RPMI8226 (cell line): ENCODE measurements at regions not wholly inside any gene's neighbourhood (a gene's known extent, or its start where the extent isn't known, plus 50 kb on each side); places are given as distances from the start of the nearest gene placed in this dataset.

ENCODE experiments used
- DNase-seq: peaks from one replicate; pipeline ENCODE4 v3.0.0-alpha.2; 2015

DNA sequence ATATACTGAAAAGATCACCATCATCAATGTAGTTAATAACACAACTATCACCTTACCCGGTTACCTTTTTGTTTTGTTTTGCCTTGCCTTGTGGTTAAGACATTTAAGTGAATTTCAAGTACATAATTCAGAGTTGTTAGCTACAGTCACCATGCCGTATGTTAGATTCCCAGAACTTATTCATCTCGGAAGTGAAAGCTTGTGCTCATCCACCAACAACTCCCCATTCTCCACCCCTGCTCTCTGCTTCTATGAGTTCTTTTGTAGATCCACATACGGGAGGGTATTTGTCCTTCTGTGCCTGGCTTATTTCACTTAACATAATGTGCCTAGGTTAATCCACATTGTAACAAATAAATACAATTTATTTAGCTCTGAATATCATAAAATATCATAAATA, 182.8 kb upstream of the ADARB2 start:
- DNase-seq: no peak

DNA sequence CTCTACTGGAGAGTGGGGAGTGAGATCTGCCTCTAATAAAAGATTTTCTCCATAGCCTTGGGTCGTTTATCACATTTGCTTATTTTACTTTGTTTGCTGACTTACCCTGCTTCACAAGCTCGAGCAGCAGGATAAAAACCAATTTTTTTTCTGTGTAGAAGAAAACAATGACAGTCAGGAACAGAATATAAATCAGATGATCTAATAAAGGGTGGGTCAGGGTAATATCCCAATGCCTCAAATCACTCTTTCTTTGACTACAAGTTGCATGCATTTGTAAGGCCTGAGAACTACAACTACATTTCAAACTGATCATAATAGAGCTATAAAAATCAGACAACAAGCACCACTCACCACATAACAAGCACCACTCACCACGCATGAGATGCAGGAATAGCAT, 174.4 kb upstream of the ADARB2 start:
- DNase-seq: no peak

DNA sequence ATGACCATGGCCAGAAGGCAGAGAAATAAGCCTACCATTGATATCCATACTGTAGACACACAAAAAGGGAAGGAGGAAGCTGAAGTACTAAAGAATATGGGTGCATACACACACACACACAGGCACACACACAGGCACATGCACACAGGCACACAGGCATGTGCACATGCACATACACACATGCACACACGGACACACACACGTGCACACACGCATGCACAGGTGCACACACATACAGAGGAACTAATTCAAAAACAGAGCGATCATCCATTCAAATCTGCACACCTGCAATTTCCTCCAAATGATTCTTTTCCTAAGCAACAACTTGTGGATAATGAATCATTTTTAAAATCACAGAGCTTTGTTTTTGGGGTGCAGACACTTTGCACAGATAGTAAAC, 166.7 kb upstream of the ADARB2 start:
- DNase-seq: no peak

DNA sequence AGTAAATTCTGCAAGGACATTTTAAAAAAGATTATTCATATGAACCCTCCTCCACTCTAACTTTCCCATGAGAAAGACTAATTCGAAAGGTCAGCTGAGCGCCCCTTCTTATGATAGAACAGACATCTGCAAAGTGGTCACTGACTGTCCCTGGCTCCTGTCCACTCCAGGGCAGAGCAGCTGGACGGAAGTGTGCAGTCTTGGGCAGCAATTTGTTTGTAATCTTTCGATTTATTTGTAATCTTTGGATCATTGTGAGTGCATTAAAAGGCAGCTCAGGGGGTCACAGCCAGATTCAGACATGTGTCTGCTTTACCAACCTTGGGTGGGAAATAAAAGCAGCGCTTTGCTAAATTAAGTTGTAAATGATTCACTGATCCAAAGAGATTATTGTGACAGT, 158.8 kb upstream of the ADARB2 start:
- DNase-seq: no peak

DNA sequence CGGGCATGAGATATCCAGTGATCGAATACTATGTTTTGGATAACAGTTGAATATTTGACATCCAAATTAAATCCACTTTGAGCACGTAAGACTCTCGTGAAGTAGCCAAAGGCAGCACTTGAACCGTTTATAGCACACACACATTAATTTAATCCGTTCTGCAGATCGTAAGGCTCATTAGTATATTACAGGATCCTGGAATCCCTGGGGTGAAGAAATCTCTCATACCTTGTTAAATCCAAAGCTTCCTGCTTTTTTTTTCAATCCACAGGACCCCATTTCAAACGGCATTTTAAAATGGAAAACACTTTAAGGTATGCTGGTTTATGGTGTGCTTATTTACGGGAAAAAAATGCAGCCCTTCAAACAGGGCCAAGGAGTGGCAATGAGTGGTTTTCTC, 158.4 kb upstream of the ADARB2 start:
- no peak for DNase-seq

DNA sequence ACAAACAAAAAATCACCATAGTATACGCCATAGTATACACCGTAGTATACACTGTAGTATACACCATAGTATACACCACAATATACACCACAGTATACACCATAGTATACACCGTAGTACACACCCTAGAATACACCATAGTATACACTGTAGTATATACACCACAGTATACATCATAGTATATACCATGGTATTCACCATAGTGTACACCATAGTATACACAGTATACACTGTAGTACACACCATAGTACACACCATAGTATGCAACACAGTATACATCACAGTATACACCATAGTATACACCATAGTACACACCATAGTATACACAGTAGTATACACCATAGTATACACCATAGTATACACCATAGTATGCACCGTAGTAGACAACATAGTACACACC, 157.6 kb upstream of the ADARB2 start:
- no peak for DNase-seq

DNA sequence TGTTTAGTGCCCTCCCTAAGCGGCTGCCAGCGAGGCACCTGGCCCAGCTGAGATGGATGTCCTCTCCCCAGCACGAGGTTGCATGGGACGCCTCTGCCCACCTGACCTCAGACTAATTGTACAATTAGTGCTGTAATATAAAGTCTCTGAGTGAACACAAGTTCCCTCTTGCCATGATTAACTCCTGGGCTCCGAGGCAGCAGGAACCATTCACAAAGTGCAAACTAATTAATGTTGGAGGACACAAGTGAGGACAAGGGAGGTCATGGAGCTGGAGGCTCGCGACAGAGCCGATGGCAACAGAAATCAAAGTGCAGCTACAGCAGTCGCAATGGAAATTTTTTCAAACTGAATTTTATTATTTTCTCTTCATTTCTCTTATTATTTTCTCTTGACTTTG, 156.6 kb upstream of the ADARB2 start:
- no peak for DNase-seq

DNA sequence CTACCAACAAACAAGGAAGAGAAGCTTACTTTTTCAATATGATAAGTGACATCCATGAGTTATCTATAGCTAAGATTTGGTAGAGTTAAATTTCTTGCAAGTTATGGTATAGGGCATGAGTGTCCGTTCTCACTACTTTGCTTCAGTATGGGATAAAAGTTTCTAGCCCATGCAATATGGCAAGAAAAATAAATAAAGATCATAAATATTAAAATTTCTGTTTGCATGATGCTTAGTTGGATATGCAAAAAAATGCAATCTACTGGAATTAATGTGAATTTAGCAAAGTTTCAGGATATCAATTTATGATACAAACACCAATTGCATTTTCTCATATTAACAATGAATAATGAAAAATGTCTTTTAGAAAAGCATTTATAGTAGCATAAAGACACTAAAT, 148.7 kb upstream of the ADARB2 start:
- no peak for DNase-seq

DNA sequence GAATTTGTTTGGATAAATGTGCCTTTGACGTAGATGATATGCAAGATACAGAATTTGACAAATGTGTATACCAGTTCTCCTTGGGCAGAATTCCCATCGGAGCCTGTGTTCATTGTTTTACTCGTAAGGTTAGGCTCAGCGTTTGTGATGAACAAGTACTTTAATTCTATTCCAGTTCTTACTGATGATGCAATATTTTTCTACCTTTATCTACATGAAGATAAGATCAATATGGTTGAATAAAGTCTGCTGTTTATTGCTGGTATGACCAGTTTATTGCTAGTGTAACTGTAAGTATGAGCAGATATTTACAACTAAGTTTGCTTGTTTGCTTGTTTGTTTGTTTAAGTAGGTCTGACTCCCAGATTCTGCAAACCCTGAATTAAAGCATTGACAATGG, 145.4 kb upstream of the ADARB2 start:
- DNase-seq: no peak

DNA sequence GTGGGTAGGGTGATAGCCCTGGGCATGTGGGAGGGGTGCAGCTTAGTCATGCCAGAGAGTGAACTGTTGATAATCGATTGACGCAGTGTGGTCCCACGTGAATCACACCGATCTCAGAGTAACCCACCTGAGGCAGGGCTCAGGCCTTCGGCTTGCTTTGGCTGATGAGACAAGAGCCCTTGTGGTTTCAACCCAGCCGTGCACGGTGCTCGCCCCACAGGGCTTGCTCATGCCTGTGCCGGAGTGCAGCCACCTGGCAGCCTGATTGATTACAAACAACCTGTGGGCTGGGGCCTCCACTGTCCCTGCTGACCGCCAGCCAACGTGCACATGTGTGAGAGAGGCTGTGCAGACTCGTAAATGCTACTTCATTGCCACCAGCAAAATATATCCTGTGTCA, 144.9 kb upstream of the ADARB2 start:
- DNase-seq: no peak

DNA sequence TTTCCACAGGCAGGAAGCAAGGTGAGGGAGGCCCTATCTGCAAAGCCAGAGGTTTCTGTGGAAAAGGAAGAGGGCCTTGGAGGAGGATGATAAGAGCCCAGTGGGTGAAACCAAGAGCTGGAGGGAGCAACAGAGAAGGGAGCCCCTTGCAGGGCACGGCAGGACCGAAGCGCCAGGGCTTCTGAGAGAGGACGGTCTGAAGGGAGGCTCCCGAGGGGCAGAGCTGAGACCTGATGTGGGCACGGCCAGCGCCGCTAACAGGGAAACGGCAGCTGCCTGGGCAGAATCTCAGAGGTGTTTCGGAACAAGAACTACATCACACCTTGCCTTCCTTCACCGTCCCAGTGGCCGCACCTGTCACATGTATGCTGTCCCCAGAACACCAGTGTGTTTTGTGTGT, 144.3 kb upstream of the ADARB2 start:
- DNase-seq: no peak

DNA sequence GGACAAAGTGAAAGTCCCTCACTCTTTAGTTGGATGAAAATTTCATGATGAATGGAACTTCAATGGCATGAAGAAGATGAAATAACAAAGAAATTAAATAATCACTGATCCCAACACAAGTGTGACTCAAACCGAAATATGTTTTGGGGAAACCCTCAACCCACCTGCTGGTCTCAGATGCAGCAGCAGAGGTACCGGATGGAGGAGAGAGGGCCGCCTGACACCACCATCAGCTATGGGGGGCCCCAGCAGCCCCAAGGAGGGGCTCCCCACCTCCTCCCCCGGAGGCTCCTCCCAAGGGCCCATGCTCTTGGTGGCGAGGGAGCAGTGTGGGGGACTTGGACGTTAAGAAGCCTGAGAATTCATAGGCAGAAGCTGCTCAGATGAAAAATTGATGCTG, 137.2 kb upstream of the ADARB2 start:
- no peak for DNase-seq

DNA sequence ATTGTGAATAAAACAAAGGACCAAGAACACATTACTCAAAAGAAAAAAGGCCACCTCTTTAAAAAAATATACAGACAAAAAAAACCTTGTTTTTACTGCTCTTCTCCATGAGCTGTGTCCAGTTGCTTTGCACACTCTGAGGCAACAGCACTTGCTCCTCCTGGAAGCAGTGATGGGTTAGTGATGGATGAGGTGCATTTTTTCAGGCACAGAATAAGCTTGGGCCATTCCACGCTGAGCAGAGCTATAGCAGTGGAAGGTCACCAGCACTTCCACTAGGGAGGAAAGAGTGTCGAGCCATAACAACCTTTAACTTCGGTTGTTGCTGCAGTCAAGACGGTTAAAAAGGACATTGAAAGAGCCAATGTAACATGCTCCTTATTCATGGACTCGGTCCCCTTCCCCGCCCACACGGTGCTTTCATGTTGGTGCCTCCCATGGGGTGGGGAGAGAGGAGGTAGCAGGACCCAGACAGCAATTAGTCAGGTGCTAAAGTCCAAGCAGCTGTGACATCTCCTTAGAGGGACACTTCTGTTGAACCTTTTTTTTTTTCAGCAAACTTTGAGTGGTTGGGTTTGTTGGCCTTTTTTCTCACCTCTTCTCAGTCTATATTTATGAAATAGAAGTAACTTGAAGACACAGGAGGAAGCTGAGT, 136.5 kb upstream of the ADARB2 start:
- DNase-seq: no peak

DNA sequence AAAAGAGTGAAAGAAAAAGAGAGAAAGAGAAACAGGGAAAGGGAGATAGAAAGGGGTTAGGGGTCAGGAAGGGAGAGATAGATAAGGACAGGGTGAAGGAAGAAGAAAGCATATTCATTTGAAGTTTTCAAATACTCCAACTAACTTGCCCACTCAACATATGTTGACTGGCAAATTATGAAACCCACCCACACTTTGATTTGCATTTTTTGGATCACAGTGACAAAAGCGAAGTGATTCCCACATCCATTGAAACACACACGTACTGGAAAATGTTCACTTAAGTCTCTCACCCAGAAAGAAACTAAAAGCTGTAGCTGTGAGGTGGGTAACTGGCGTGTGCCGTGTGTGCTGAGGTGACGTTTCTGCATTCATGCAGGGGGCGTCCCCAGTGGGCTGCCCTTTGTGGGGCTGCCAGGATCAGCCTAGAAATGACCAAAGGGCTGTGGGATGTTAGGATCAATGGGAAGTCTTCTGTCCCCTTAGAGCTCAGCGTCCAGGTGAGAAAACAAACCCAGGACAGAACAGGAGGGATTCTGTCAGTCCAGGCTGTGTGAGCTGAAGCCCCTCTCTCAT, 134.9 kb upstream of the ADARB2 start:
- DNase-seq: no peak

DNA sequence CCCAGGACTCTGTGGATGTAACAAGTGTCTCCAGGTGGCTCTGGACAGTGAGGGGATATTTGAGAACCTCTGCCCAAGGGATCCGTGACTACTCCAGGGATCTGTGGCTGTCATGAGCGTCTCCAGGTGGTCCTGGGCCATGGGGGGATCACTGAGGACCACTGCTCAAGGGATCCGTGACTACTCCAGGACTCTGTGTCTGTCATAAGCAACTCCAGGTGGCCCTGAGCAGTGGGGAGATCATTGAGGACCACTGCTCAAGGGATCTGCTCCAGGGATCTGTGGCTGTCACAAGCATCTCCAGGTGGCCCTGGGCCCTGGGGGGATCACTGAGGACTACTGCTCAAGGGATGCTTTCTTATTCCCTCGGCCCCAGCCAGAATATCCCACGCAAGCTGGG, 133.2 kb upstream of the ADARB2 start:
- DNase-seq: no peak

DNA sequence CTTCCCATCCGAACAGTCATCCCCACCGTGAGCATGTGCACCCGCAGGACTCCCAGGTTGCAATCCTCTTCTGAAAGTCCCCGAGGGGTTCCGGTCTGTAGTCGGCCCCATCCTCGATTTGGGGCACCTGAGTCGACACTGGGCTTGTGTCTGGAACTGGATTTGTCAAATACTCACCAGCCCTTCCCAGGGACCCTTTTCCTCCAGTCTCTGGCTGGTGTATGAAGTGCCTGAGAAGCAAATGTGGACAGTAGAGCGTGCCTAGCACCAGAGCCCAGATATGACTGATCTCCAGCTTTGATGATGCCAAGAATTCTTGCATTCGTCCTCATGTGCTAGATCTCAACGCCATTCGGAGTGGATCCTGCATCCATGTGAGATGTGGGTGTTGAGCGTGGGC, 132.5 kb upstream of the ADARB2 start:
- DNase-seq: no peak

DNA sequence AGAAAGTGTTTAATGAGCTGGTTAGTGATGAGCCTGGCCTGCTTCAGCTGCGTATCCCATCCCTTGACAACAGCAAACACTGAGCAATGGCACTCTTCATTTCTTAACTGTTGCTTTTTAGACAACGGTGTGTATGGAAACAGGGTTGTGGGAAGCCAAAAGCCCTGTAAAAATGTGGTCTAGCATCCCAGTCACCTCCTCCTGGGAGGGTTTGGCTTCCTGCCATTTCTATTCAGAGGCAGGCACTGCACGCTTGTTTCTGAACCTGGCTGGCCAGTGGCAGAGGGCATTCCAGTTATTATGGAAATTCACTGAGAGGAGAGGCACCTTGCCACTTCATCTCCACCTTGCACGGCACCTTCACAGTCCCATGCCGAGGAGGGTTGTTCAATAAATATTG, 123.0 kb upstream of the ADARB2 start:
- DNase-seq: no peak

DNA sequence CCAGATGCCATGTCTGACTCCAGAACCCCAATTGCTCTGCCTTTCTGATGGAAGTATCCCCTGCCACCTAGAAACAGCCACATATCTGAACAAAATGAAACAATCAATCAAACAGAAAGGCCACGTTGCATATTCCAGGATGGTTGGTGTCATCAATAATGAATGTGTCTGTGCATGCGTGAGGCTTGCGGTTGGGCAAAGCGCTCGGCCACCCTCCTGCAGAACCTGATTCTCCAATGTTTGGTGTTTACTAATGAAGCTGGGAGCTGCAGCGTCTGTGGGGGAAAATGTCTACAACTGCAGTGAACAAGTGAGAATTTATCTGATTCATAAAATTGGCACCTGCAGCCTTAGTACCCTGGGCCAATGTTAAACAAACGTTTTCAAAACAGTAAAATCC, 121.2 kb upstream of the ADARB2 start:
- DNase-seq: no peak

DNA sequence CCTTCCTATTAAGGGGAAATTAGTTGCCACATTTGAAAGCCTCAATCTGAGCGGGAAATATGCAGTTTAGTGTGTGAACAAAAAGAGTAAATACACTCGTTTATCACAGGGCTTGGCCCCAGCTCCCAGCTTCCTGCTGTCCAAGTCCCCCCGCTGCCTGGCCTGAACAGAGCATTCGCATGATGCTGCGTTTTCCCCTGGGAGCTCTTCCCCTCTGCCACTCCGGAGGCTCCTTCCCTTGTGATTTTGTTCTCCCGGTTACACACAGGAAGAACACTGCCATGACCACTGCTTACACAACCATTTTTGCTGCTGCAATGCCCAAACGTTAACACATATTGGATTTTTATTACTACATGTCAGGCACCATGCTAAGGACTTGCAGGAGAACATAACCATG, 120.7 kb upstream of the ADARB2 start:
- no peak for DNase-seq

DNA sequence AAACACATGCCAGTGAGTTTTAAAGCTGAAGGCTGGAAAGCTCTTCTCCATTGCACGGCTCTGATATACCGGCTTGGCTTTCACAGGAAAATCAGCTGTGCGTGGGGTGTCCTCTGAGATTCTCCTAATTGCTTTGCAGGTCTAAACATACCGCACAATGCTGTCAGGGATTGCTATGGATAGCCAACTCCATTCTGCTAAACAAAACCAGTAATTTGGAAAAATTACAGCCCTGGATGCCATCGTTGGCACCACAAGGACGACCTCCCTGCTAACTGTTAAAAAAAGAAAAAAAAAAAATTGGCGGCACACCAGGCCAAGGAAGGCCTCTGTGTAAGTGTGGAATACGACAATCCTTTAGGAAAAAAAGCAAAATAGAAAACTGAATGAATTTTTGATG, 118.6 kb upstream of the ADARB2 start:
- DNase-seq: no peak

DNA sequence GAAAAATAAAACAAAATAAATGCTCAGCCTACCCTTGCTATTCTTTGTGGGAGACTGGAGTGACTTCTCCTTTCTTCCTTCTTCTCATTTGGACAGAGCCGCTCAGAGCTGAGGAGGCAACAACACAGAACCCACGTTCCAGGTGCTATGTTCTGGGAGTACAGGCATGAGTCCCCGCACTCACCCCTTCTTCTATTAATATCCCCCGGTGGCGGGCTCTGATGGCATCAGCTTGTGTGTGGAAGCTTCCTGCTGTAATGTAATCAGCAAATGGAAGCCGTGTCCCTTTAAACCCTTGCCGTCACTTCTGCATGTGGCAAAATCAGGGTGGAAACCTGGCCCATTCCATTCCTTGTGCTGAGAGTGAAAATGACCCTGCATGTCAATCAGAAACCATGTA, 116.9 kb upstream of the ADARB2 start:
- DNase-seq: no peak

DNA sequence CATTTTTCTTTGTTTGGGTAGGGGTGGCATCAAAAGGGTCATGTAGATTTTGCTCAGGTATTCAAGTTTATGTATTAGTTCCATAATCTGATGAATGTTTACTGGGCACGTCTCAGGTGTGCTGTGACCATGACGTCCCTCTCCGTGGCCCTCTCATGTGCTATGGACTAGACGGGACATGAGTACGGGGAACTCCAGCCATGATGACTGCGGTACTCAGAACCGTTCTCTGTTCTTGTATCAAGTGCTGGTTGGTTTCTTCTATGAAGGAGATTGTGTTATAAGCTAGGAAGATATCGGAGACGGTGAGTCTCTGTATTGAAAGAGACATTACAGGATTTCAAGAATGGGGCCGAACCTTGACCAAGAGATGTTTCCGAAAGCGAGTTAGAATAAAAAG, 116.5 kb upstream of the ADARB2 start:
- DNase-seq: no peak

DNA sequence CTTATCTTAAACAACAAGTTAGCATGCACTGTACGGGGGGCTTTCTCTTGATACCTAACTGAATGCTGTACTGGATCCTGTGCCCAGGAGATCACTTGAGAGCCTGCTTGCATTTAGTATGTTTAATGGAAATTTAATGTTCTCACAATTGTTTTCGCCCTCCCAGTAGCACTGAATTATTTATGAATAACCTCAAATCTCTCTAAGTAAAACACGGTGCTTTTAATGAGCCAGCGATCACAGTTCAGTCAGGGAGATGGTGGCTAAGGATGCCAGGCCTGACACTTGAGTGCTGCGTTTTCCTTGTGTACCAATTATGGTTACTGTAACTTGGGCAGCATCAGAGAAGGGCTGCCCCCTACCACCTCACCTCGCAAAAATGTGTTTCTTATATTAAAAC, 115.5 kb upstream of the ADARB2 start:
- DNase-seq: no peak

DNA sequence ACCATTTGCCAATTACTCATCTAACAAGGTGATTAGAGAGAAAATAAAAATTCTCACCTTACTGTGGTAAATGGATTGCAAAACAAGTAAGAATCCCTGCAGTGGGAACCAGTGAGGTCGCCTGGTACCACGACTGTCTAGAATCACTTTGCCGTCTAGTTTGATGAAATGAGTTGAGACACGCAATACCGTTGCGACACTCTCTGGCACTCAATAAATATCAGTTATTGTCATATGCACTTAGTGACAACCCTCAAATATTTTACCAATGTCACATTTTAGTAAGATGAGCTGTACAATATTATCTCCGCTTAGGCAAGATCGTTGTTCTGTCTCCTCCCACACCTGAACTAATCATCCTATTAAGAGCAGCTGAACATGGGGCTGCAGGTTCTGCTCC, 114.4 kb upstream of the ADARB2 start:
- no peak for DNase-seq

DNA sequence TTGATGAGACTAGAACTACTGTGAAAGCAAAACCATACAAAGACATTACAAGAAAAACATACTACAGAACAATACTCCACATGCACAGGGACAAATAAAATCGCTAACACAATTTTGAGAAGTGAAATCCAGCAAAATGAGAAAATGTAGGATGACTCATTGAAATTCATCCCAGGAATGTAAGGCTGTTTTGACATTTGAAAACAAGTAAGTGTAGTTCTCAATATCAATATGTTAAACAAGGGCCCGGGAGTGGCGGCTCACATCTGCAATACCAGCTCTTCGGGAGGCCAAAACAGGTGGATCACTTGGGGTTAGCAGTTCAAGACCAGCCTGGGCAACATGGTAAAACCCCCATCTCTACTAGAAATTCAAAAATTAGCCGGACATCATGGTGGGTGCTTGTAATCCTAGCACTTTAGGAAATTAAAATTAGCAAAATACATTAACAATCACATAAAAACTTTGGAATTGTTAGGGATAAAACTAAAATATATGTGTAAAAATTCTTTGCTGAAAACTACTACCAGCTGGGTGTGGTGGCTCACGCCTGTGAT, 113.7 kb upstream of the ADARB2 start:
- no peak for DNase-seq
